H9 (cell line): ENCODE measurements at regions not wholly inside any gene's neighbourhood (a gene's known extent, or its start where the extent isn't known, plus 50 kb on each side); places are given as distances from the start of the nearest gene placed in this dataset.

Source experiments
- DNase-seq: peaks from one replicate; pipeline ENCODE4 v3.0.0-alpha.2; 2017
- H2AFZ ChIP-seq: one replicate; pipeline ENCODE4 v1.6.1; 2013; ENCODE audit warnings: mild to moderate bottlenecking, low read length, control low read depth, moderate library complexity
- H2AK5ac ChIP-seq: 2 replicates; pipeline ENCODE4 v1.6.1; 2013; ENCODE audit warnings: low read length, control low read depth, mixed read lengths; ENCODE audit not compliant: insufficient read length
- H2BK120ac ChIP-seq: one replicate; pipeline ENCODE4 v1.6.1; 2013; ENCODE audit warnings: low read depth, mild to moderate bottlenecking, low read length, control low read depth, inconsistent platforms; ENCODE audit not compliant: poor library complexity, severe bottlenecking
- H2BK12ac ChIP-seq: 2 replicates; pipeline ENCODE4 v1.6.1; 2013; ENCODE audit warnings: low read length, control low read depth, mixed read lengths, low read depth; ENCODE audit not compliant: insufficient read length
- H2BK15ac ChIP-seq: 2 replicates; pipeline ENCODE4 v1.6.1; 2013; ENCODE audit warnings: low read depth, low read length, control low read depth
- H2BK20ac ChIP-seq: one replicate; pipeline ENCODE4 v1.6.1; 2013; ENCODE audit warnings: low read depth, mild to moderate bottlenecking, low read length, control low read depth, inconsistent platforms; ENCODE audit not compliant: poor library complexity, severe bottlenecking
- H2BK5ac ChIP-seq: 2 replicates; pipeline ENCODE4 v1.6.1; 2013; ENCODE audit warnings: low read length, control low read depth, mixed read lengths; ENCODE audit not compliant: insufficient read length
- H3K14ac ChIP-seq: 2 replicates; pipeline ENCODE4 v1.6.1; 2013; ENCODE audit warnings: low read length, control low read depth; ENCODE audit not compliant: insufficient read depth
- H3K18ac ChIP-seq: 2 replicates; pipeline ENCODE4 v1.6.1; 2013; ENCODE audit warnings: low read depth, mild to moderate bottlenecking, mixed read lengths, low read length, control low read depth; ENCODE audit not compliant: insufficient read length
- H3K23ac ChIP-seq: 2 replicates; pipeline ENCODE4 v1.6.1; 2013; ENCODE audit warnings: low read length, control low read depth, mixed read lengths, low read depth; ENCODE audit not compliant: insufficient read length
- H3K23me2 ChIP-seq: 2 replicates; pipeline ENCODE4 v1.6.1; 2013; ENCODE audit warnings: low read depth, mild to moderate bottlenecking, mixed read lengths, low read length, control low read depth; ENCODE audit not compliant: insufficient read length, poor library complexity, severe bottlenecking
- H3K27ac ChIP-seq: 2 replicates; pipeline ENCODE4 v1.5.1; 2013; ENCODE audit warnings: low read length, control low read depth, mixed read lengths, low read depth; ENCODE audit not compliant: insufficient read length
- H3K27me3 ChIP-seq: 2 replicates; pipeline ENCODE4 v1.6.1; 2013; ENCODE audit warnings: low read length, control low read depth, inconsistent platforms; ENCODE audit not compliant: insufficient read depth
- H3K4ac ChIP-seq: 2 replicates; pipeline ENCODE4 v1.6.1; 2013; ENCODE audit warnings: low read depth, mild to moderate bottlenecking, control low read depth, inconsistent platforms, low read length, moderate library complexity
- H3K4me1 ChIP-seq: 2 replicates; pipeline ENCODE4 v1.6.1; 2013; ENCODE audit warnings: low read length, control low read depth, inconsistent platforms; ENCODE audit not compliant: insufficient read depth
- H3K4me2 ChIP-seq: 2 replicates; pipeline ENCODE4 v1.6.1; 2013; ENCODE audit warnings: low read length, control low read depth, mixed read lengths; ENCODE audit not compliant: insufficient read length, insufficient read depth
- H3K56ac ChIP-seq: 2 replicates; pipeline ENCODE4 v1.6.1; 2013; ENCODE audit warnings: low read depth, mild to moderate bottlenecking, mixed read lengths, low read length, control low read depth; ENCODE audit not compliant: insufficient read length
- H3K79me1 ChIP-seq: 2 replicates; pipeline ENCODE4 v1.6.1; 2013; ENCODE audit warnings: low read depth, mild to moderate bottlenecking, moderate library complexity, low read length, control low read depth, inconsistent platforms; ENCODE audit not compliant: insufficient read depth, poor library complexity, severe bottlenecking
- H3K79me2 ChIP-seq: 2 replicates; pipeline ENCODE4 v1.6.1; 2013; ENCODE audit warnings: low read length, control low read depth, inconsistent platforms; ENCODE audit not compliant: insufficient read depth
- H3K9ac ChIP-seq: 2 replicates; pipeline ENCODE4 v1.6.1; 2013; ENCODE audit warnings: low read length, control low read depth, mixed read lengths; ENCODE audit not compliant: insufficient read length; ENCODE audit errors: extremely low read depth
- H3K9me3 ChIP-seq: one replicate; pipeline ENCODE4 v1.6.1; 2013; ENCODE audit warnings: low read depth, low read length, inconsistent platforms; ENCODE audit not compliant: control insufficient read depth
- H3T11ph ChIP-seq: one replicate; pipeline ENCODE4 v1.6.1; 2013; ENCODE audit warnings: mild to moderate bottlenecking, low read length, control low read depth, inconsistent platforms
- H4K20me1 ChIP-seq: one replicate; pipeline ENCODE4 v1.6.1; 2013; ENCODE audit not compliant: control insufficient read depth, insufficient read length, insufficient read depth
- H4K5ac ChIP-seq: 2 replicates; pipeline ENCODE4 v1.6.1; 2013; ENCODE audit warnings: low read depth, mild to moderate bottlenecking, mixed read lengths, low read length, control low read depth; ENCODE audit not compliant: insufficient read length
- H4K8ac ChIP-seq: replicated peaks from 2 replicates; pipeline ENCODE4 v1.6.1; 2013; ENCODE audit warnings: low read length, control low read depth, mixed read lengths, low read depth; ENCODE audit not compliant: insufficient read length
- H4K91ac ChIP-seq: 2 replicates; pipeline ENCODE4 v1.6.1; 2013; ENCODE audit warnings: low read depth, mild to moderate bottlenecking, moderate library complexity, mixed read lengths, low read length, control low read depth; ENCODE audit not compliant: insufficient read length
- H3K27ac Mint-ChIP-seq, 3 experiments: 2 replicates in 2 of 3; 3 replicates in 1 of 3; pipeline ENCODE4 v1.8.0; 2020 to 2021; ENCODE audit warnings: mixed read lengths in 3 of 3, mild to moderate bottlenecking in 1 of 3, moderate library complexity in 1 of 3
- H3K27me3 Mint-ChIP-seq: 2 replicates; pipeline ENCODE4 v1.8.0; 2021; ENCODE audit warnings: low read depth, mild to moderate bottlenecking, moderate library complexity, mixed read lengths
- H3K36me3 Mint-ChIP-seq, 3 experiments: 2 replicates in 2 of 3; 3 replicates in 1 of 3; pipeline ENCODE4 v1.8.0; 2020 to 2021; ENCODE audit warnings: low read depth in 3 of 3, mixed read lengths in 3 of 3; ENCODE audit not compliant: insufficient read depth in 1 of 3
- H3K4me1 Mint-ChIP-seq, 2 experiments: 2 replicates each; pipeline ENCODE4 v1.8.0; 2020; ENCODE audit warnings: mixed read lengths in 2 of 2
- H3K4me3 Mint-ChIP-seq, 2 experiments: 2 replicates in 1 of 2; 3 replicates in 1 of 2; pipeline ENCODE4 v1.8.0; 2020 to 2021; ENCODE audit warnings: mild to moderate bottlenecking in 2 of 2, mixed read lengths in 2 of 2, moderate library complexity in 1 of 2
- H3K9me3 Mint-ChIP-seq, 2 experiments: 2 replicates in 1 of 2; 3 replicates in 1 of 2; pipeline ENCODE4 v1.8.0; 2020; ENCODE audit warnings: mild to moderate bottlenecking in 2 of 2, mixed read lengths in 2 of 2, moderate library complexity in 1 of 2
- CTCF ChIP-seq: fragments of 200-600 bp; sonication (generic); conservative IDR thresholded peaks from 3 replicates; pipeline ENCODE4 v1.8.0; 2021; ENCODE audit warnings: antibody characterized with exemption, mild to moderate bottlenecking
- WGBS: extraction: QIAGEN DNeasy Blood & Tissue Kit; methylation state at CpG from one replicate; pipeline ENCODE4 v1.1.7; 2013; ENCODE audit warnings: missing lambda C conversion rate, low lambda C conversion rate, mixed read lengths; ENCODE audit not compliant: insufficient read length; ENCODE audit errors: extremely low coverage; 5-methylcytosine and 5-hydroxymethylcytosine counted together

DNA sequence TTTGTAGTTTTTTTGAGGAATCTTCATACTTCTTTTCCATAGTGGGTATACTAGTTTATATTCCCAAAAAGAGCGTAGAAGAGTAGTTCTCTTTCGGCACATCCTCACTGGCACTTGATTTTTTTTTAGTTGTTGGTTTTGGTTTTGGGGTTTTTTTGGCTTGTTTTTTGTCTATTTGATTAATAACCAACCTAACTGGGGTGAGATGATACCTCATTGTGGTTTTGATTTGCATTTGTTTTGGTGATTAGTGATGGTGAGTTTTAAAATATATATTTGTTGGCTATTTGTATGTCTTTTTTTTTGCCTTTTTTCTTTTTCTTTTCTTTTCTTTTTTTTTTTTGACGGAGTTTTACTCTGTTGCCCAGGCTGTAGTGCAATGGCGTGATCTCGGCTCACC is 69.7 kb upstream of the BTG1 start:
- no peak for DNase-seq
- Histone ChIP-seq H4K20me1 (no peaks in the 10 kb centered on the region), H2BK12ac (no peak overlapping the region), H3K14ac (no peak overlapping the region), H3K27ac (no peak overlapping the region), H2AFZ (no peak overlapping the region), H3K23ac (no peak overlapping the region), H4K91ac (no peak overlapping the region), H2BK15ac (no peak overlapping the region), H2AK5ac (no peak overlapping the region), H3K9ac (no peak overlapping the region), H3T11ph (no peak overlapping the region), H3K9me3 (no peaks in the 10 kb centered on the region), H3K4me1 (no peaks in the 10 kb centered on the region), H3K79me1 (no peaks in the 10 kb centered on the region), H2BK5ac (no peak overlapping the region), H3K23me2 (no peaks in the 10 kb centered on the region), H3K27me3 (no peaks in the 10 kb centered on the region), H2BK120ac (no peak overlapping the region), H3K56ac (no peak overlapping the region), H4K8ac (no peak overlapping the region), H3K79me2 (no peaks in the 10 kb centered on the region), H3K18ac (no peak overlapping the region), H2BK20ac (no peak overlapping the region), H3K4me2 (no peak overlapping the region), H4K5ac (no peak overlapping the region), H3K4ac (no peak overlapping the region)
- no CpG with 5 or more reads among the region's 5 CpGs for WGBS
- Mint-ChIP-seq H3K27me3 (no peaks in the 10 kb centered on the region), H3K4me3 (no peak overlapping the region), H3K9me3 (peaks cover 0 to 4% of the 10 kb centered on the region in 2 experiments; a peak in 2 of 5 replicates), H3K4me1 (no peaks in the 10 kb centered on the region), H3K36me3 (peaks cover 0 to 16% (median 0%) of the 10 kb centered on the region in 3 experiments; a peak in 4 of 7 replicates), H3K27ac (no peak overlapping the region)
- no peak for TF ChIP-seq CTCF
